ES-I3 (cell line): ENCODE measurements at regions not wholly inside any gene's neighbourhood (a gene's known extent, or its start where the extent isn't known, plus 50 kb on each side); places are given as distances from the start of the nearest gene placed in this dataset.

Source experiments
- H3K36me3 ChIP-seq: 2 replicates; pipeline ENCODE4 v1.6.1; 2013; ENCODE audit warnings: mild to moderate bottlenecking, low read length, control low read depth, moderate library complexity; ENCODE audit not compliant: insufficient read depth
- H3K4me1 ChIP-seq: 2 replicates; pipeline ENCODE4 v1.6.1; 2013; ENCODE audit warnings: mild to moderate bottlenecking, control low read depth, low read length; ENCODE audit not compliant: insufficient read depth
- H3K9ac ChIP-seq: 2 replicates; pipeline ENCODE4 v1.6.1; 2013; ENCODE audit warnings: low read depth, mild to moderate bottlenecking, low read length, moderate library complexity
- H3K9me3 ChIP-seq: 2 replicates; pipeline ENCODE4 v1.6.1; 2013; ENCODE audit warnings: mild to moderate bottlenecking, low read length, moderate library complexity; ENCODE audit not compliant: control insufficient read depth, insufficient read depth

DNA sequence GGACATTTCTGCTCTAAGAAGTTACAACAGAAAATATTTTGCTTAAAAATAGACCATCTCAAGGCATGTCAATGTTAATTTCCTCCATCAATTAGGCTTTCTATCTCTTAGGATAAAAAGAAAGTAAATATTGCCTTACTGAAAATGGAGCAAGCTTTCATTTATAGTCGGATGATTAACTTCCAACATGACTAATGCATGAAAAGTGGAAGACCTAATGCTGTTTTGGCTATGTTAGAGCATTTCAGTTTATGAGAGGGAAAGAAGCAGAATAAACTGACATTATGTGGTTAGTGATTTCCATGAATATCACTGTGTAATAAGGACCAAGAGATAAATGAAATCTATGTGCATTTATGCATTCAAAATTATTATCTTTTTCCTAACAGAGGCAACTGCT lies 475.2 kb upstream of the UBE2E3 start:
- Histone ChIP-seq H3K9me3 (no peaks in the 10 kb centered on the region), H3K36me3 (no peaks in the 10 kb centered on the region), H3K4me1 (no peaks in the 10 kb centered on the region), H3K9ac (no peak overlapping the region)

DNA sequence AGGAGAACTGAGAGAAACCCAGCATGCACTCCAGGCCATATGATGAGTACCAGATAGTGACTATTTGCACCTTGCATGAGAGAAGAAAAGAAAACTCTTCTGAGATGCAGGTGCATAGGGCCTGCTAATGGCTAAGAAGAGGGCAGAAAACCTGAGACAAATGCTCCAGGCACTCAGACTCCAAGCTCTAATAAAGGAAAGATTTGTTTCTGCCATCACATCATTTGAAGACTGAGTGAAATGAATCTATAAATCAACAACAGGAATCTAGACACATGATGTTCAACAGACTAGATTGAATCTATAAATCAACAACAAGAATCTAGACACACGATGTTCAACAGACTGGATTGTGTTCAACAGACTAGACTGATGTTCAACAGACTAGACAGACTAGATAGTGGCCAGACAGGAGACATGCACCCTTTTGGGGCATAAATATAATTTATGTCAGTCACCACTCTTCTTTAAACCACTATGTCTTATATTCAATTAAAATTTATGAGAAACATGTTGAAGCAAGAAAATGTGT lies 482.7 kb upstream of the UBE2E3 start:
- no peaks in the 10 kb centered on the region for H3K9me3 ChIP-seq
- H3K9ac ChIP-seq = no peak overlapping the region
- H3K4me1 ChIP-seq = no peaks in the 10 kb centered on the region
- no peaks in the 10 kb centered on the region for H3K36me3 ChIP-seq

DNA sequence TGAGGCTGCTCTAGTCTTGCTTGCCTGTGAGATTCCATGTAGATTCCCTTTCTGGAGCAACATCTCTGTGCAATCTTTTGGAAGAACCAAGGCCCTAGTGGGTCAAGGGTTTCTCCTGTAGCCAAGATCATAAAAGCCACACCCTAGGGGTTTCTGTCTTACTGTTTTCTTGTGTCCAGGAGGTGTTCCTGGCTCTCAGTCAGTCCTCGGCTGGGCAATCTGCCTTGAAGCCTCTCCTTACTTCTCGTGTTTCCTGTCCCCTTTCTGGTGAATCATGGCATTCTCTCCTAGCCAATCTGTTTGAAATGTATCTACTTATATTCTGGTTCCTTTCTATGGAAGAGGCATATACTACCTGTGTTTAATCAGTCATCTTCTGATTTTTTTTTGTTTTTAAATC lies 484.8 kb upstream of the UBE2E3 start:
- no peaks in the 10 kb centered on the region for H3K36me3 ChIP-seq
- H3K9ac ChIP-seq = no peak overlapping the region
- H3K9me3 ChIP-seq = no peaks in the 10 kb centered on the region
- H3K4me1 ChIP-seq = no peaks in the 10 kb centered on the region

DNA sequence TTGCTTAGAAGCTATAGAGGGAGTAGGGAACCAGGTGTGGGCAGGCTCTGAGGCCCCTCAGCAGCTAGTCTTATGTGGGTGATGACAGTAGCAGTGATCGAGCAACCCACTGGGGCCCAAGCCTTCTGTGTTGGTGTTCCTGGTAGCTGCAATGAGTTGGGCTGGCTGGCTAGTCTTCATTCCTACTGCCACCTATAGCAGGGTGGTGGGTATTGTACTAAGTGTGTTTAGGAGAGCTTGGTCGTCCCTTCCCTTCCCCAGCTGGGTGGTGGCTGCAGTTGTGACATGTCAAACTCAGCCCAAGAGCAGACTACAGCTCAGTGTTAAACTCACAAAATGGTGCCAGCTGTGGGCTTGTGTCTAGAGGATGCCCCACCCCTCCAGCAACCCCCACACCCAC lies 486.1 kb upstream of the UBE2E3 start:
- no peak overlapping the region for H3K9ac ChIP-seq
- H3K4me1 ChIP-seq = no peaks in the 10 kb centered on the region
- no peaks in the 10 kb centered on the region for H3K9me3 ChIP-seq
- H3K36me3 ChIP-seq = no peaks in the 10 kb centered on the region

DNA sequence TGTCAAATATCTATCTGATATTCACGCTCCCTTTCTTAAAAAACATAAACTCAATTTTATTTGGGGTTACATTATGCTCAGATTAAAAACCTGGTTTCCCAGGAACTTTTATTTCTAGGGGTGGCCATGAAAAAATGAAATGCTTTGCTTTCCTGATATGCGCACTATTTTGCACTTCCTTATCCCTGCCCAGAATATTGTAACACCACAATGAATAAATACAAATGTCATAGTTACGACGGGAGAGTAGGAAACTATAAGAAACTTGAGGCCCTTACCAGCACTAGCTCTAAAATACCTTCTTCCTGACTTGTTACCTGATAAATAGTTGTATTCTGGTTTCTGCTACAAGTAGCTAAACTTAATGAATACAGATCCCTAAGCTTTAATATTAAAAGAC lies 475.6 kb upstream of the CWC22 start:
- no peaks in the 10 kb centered on the region for H3K9me3 ChIP-seq
- no peaks in the 10 kb centered on the region for H3K36me3 ChIP-seq
- no peaks in the 10 kb centered on the region for H3K4me1 ChIP-seq
- H3K9ac ChIP-seq = no peak overlapping the region

DNA sequence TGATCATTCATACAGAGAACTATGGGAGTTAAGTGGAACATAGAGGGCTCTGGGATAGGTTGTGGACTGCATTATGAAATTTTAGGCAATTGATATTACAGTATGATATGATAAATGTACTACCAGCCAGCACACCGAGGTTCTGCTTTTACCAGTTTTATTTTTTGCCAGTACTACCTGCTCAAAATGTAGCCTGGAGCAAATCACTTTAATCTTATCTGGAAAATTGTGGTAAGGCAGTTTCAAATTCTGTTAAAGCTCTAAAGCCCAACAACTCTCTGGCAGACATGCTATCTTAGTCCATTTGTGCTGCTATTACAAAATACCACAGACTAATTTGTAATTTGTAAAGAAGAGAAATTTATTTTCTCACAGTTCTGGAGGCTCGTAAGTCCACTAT lies 474.9 kb upstream of the CWC22 start:
- Histone ChIP-seq H3K4me1 (no peaks in the 10 kb centered on the region), H3K9me3 (no peaks in the 10 kb centered on the region), H3K9ac (no peak overlapping the region), H3K36me3 (no peaks in the 10 kb centered on the region)

DNA sequence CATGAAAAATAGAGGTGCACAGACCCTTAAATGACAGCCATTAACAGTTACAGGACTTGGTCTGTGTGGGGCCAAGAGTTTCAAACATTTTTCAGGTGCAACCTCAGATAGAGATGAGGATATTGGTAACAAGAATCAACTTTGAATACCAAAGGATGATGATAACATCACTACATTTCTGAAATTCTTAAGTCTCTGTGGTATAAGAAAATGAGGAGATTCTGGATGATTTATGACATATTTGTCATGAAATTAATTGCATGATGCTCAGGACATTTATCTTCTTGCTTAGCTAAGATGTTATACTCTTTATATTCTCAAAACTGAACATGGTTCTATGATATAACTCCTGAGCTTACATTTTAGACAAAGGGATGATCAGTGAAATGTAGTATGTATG lies 471.8 kb upstream of the CWC22 start:
- Histone ChIP-seq H3K36me3 (no peaks in the 10 kb centered on the region), H3K9me3 (no peaks in the 10 kb centered on the region), H3K4me1 (no peaks in the 10 kb centered on the region), H3K9ac (no peak overlapping the region)

DNA sequence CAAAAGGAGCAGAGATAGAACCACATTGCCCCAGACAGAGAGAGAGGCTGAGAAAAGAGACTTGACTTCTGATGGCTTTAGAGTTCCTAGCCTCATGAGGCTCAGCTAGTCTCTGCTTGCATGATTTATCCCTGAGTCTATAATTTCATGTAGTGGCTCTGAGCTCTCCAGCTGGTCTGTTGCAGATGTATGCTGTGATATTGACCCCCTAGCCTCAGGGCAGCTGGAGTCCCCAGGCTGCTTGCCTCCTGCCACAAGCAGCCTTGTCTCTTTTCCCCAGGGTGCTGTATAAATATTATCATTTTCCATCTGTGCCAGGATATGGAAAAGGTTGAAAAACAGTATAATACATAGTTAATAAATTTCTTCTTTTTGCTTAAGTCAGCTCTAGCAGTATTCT lies 467.6 kb upstream of the CWC22 start:
- H3K9ac ChIP-seq = no peak overlapping the region
- no peaks in the 10 kb centered on the region for H3K9me3 ChIP-seq
- no peaks in the 10 kb centered on the region for H3K4me1 ChIP-seq
- H3K36me3 ChIP-seq = no peaks in the 10 kb centered on the region

DNA sequence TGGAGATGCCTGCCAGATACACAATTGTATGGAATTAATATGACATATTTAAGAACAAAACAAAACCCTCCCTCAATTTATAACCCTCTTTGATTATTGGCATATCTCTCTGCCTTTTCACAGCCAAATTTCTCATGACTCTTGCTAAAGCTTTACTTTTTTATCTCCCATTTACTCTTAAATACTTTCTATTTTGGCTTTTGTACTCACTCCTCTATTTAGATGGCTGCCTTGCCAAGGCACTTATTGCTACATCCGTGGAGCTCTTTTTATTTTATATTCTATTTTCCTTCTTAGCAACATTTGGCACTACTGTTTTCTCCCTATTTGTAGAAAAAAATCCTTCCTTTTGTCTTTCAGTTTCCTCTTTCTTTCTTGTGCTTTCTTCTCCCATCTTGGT lies 466.4 kb upstream of the CWC22 start:
- H3K36me3 ChIP-seq = no peaks in the 10 kb centered on the region
- no peaks in the 10 kb centered on the region for H3K9me3 ChIP-seq
- no peaks in the 10 kb centered on the region for H3K4me1 ChIP-seq
- H3K9ac ChIP-seq = no peak overlapping the region

DNA sequence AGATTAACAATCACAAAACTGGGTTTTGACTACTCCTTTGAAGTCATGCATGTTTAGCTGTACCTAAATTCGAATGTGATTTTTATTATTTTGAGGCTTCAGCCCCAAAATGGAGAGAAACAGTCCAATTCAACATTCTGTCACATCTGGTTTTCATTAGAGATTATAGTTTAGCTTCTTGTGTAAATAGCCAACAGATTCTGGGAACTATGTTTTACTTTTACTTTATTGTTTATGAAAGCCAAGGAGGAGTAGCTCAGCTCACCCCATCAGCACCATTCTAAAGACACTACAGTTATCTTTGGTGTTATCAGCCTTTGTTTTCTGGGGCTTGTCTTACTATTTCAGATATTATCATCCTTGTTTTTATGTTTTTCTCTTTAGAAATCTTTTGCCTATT lies 465.0 kb upstream of the CWC22 start:
- Histone ChIP-seq H3K36me3 (no peaks in the 10 kb centered on the region), H3K9ac (no peak overlapping the region), H3K9me3 (no peaks in the 10 kb centered on the region), H3K4me1 (no peaks in the 10 kb centered on the region)

DNA sequence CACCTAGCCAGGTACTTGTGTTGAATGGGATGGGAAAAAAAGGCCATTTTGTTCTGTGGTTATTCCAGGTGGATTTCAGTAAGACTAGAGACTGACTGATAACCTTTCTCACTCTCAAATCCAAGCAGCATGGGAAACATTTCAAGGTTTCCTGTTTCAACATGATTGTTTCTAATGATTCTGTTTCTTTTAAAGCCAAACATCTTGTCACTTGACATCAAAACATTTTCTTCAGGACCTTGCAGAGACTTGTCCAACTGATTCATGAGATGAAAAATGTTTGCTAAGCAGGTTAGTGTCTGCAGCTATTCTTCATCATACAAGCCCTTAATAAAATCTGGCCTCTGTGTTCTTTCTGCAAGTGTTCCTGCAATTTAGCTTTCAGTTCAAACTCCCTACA lies 456.5 kb upstream of the CWC22 start:
- no peak overlapping the region for H3K9ac ChIP-seq
- no peaks in the 10 kb centered on the region for H3K9me3 ChIP-seq
- H3K36me3 ChIP-seq = no peaks in the 10 kb centered on the region
- H3K4me1 ChIP-seq = no peaks in the 10 kb centered on the region

DNA sequence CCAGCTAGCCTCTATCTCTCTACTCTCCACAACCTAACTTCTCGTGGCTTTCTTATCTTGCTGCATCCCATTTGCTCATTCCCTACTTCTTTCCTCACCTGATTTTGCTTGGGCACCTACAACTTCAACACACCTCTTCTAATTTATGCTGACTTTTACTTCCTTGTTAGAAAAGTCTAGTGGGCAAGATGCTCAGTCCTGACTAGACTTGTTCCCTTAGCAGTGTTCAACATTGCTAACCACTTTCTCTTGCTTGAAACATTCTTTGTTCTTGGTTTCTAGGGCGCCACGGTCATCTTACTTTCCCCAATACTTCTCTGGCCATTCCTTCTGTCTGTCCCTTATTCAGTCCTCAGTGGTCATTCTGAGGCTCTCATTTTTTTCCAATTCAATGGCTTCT lies 454.7 kb upstream of the CWC22 start:
- no peaks in the 10 kb centered on the region for H3K4me1 ChIP-seq
- no peaks in the 10 kb centered on the region for H3K9me3 ChIP-seq
- H3K36me3 ChIP-seq = no peaks in the 10 kb centered on the region
- H3K9ac ChIP-seq = no peak overlapping the region

DNA sequence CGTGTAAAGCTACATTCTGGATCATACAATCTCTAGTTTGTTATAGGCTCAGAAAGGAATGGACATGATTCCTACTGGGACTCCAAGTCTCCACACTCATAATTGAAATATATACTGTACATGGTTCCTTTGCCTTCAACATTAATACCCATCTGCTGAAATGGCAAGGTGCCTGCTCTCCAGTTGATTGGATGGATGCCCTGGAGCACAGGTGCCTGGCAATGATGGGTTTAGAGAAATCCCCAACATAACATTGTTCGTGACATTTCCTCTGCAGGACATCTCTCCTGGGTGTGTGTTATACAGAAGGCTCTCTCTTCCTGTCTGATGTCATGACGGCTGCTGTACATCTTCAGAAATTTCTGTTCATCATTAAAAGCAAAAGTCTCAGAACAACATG lies 449.7 kb upstream of the CWC22 start:
- Histone ChIP-seq H3K9ac (no peak overlapping the region), H3K9me3 (no peaks in the 10 kb centered on the region), H3K4me1 (no peaks in the 10 kb centered on the region), H3K36me3 (no peaks in the 10 kb centered on the region)

DNA sequence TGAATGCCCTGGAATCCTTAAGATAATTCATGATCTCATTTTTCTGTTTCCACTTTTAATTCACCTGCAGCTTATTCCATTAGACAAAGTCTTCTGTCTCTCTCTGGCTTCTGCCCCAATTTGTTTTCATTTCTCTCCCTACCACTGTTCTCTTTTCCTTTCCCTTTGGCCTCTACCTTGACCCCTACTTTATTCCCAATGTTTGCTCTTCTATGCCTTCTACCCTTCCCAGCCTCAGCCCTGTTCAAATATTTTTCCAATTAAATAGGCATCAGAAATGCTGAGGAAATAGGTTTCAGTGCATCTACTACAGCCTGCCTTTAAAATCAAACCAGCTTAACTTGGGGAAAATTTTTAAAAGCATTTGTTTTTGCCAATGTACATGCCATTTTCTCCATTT lies 443.7 kb upstream of the CWC22 start:
- no peaks in the 10 kb centered on the region for H3K4me1 ChIP-seq
- no peaks in the 10 kb centered on the region for H3K9me3 ChIP-seq
- no peak overlapping the region for H3K9ac ChIP-seq
- H3K36me3 ChIP-seq = no peaks in the 10 kb centered on the region

DNA sequence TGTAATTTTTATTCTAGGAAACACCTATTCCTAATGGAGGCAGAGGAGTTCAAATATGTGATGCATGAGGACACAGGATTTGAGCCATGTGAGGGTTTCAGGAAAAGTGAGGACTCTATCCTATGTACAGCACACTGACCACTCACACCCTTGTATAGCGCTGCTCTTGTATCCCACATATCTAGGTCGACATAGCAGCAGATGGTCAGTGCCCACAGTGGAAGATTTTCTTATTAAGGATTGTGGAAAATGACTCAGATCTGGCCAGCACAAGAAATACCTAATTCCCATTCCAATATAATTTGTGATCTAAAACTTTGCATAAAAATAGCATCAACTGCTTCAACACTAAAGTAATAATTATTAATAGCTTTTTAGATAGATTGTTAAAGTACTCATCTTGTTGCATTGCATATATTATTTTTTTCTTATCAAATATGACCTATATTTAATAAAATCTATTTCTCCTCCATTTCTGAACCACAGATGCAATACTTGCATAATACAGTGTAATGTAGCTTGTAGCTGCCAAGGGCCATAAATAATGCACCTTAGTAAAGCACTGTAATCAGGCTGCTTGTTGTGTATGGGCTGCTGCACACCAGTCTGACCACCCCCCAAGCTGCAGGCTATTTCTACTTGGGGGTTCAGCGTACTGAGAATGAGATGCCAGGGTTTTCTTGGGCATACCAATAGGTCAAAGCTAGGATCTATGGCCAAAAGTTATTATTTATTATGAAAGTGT lies 442.2 kb upstream of the CWC22 start:
- Histone ChIP-seq H3K4me1 (no peaks in the 10 kb centered on the region), H3K36me3 (no peaks in the 10 kb centered on the region), H3K9ac (no peak overlapping the region), H3K9me3 (no peaks in the 10 kb centered on the region)

DNA sequence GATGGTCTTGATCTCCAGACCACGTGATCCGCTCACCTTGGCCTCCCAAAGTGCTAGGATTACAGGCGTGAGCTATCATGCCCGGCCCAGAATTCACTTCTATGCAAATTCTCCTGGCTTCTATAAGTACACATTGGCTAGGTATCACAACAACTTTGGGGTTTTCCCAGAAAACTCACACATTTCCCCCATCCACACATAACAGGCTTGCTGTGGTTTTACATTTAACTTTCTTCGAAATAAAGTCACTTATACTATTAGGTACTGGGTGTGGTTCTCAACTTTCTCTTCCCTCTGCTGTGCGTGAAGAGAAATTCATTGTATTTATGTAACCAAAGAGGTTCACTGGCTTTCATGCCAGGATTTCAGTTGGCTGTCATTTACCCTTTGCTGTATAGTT lies 439.4 kb upstream of the CWC22 start:
- Histone ChIP-seq H3K9me3 (no peaks in the 10 kb centered on the region), H3K36me3 (no peaks in the 10 kb centered on the region), H3K4me1 (no peaks in the 10 kb centered on the region), H3K9ac (no peak overlapping the region)
